Activated CD8-positive, alpha-beta memory T cell treated with anti-CD3 and anti-CD28 coated beads for 1 hour (primary cell): ENCODE measurements at regions not wholly inside any gene's neighbourhood (a gene's known extent, or its start where the extent isn't known, plus 50 kb on each side); places are given as distances from the start of the nearest gene placed in this dataset.

Experiments
- DNase-seq, 2 donors: peaks; one replicate each; pipeline ENCODE4 v3.0.0-alpha.2; 2020; ENCODE audit warnings: low read depth in 1 of 2; ENCODE audit errors: extremely low read depth in 1 of 2

GRCh38 chr13:31956980-31957644, 74.5 kb upstream of the FRY start:
- DNase-seq, result no peak

GRCh38 chr13:31957772-31958171, 73.8 kb upstream of the FRY start:
- DNase-seq, result no peak

GRCh38 chr13:31962731-31963370, 68.7 kb upstream of the FRY start:
- DNase-seq, result no peak

GRCh38 chr13:31963631-31964030, 67.9 kb upstream of the FRY start:
- no peak for DNase-seq

- no peak for DNase-seq
Observed at GRCh38 chr13:31964168-31964567, 67.4 kb upstream of the FRY start.

GRCh38 chr13:31965361-31966066, 66.1 kb upstream of the FRY start:
- no peak for DNase-seq

- DNase-seq, result no peak
Observed at GRCh38 chr13:31967155-31967554, 64.4 kb upstream of the FRY start.

GRCh38 chr13:31968473-31968872, 63.1 kb upstream of the FRY start:
- DNase-seq, result no peak

- no peak for DNase-seq
Observed at GRCh38 chr13:31970231-31970930, 61.2 kb upstream of the FRY start.

- no peak for DNase-seq
Observed at GRCh38 chr13:31972453-31972852, 59.1 kb upstream of the FRY start.

- DNase-seq, result no peak
Observed at GRCh38 chr13:31978021-31978420, 53.6 kb upstream of the FRY start.

GRCh38 chr13:31980830-31981229, 50.7 kb upstream of the FRY start:
- no peak for DNase-seq
